Stimulated activated CD8-positive, alpha-beta memory T cell treated with anti-CD3 and anti-CD28 coated beads, Interleukin-4, amount 100 ng/mL, for 4 hours (primary cell): ENCODE measurements at regions not wholly inside any gene's neighbourhood (a gene's known extent, or its start where the extent isn't known, plus 50 kb on each side); places are given as distances from the start of the nearest gene placed in this dataset.

Experiments used
- DNase-seq, 2 donors: peaks; one replicate each; pipeline ENCODE4 v3.0.0-alpha.2; 2020; ENCODE audit warnings: low read depth in 2 of 2, low spot score in 1 of 2

- no peak for DNase-seq
Observed at GRCh38 chr3:152192050-152192449, 76.7 kb upstream of the MBNL1 start.

GRCh38 chr3:152192936-152193672 lies 75.6 kb upstream of the MBNL1 start:
- no peak for DNase-seq

- DNase-seq, result no peak
Observed at GRCh38 chr3:152193673-152194267, 75.0 kb upstream of the MBNL1 start.

GRCh38 chr3:152195206-152195605 lies 73.5 kb upstream of the MBNL1 start:
- no peak for DNase-seq

GRCh38 chr3:152196782-152197181 lies 71.9 kb upstream of the MBNL1 start:
- DNase-seq, result no peak

- DNase-seq, result no peak
Observed at GRCh38 chr3:152197451-152197850, 71.3 kb upstream of the MBNL1 start.

GRCh38 chr3:152197937-152198336 lies 70.8 kb upstream of the MBNL1 start:
- DNase-seq, result no peak

- no peak for DNase-seq
Observed at GRCh38 chr3:152198665-152199064, 70.1 kb upstream of the MBNL1 start.

GRCh38 chr3:152199102-152199840 lies 69.5 kb upstream of the MBNL1 start:
- no peak for DNase-seq

- no peak for DNase-seq
Observed at GRCh38 chr3:152200476-152201420, 68.0 kb upstream of the MBNL1 start.

GRCh38 chr3:152202976-152203626 lies 65.6 kb upstream of the MBNL1 start:
- no peak for DNase-seq

GRCh38 chr3:152203652-152204051 lies 65.1 kb upstream of the MBNL1 start:
- DNase-seq, result no peak

GRCh38 chr3:152204218-152204617 lies 64.5 kb upstream of the MBNL1 start:
- DNase-seq, result no peak

- DNase-seq, result no peak
Observed at GRCh38 chr3:152205097-152205593, 63.6 kb upstream of the MBNL1 start.

- no peak for DNase-seq
Observed at GRCh38 chr3:152206243-152206760, 62.4 kb upstream of the MBNL1 start.

- no peak for DNase-seq
Observed at GRCh38 chr3:152208439-152208838, 60.3 kb upstream of the MBNL1 start.

GRCh38 chr3:152209060-152209459 lies 59.7 kb upstream of the MBNL1 start:
- no peak for DNase-seq

- no peak for DNase-seq
Observed at GRCh38 chr3:152209776-152210175, 59.0 kb upstream of the MBNL1 start.

- no peak for DNase-seq
Observed at GRCh38 chr3:152210697-152211096, 58.0 kb upstream of the MBNL1 start.

- no peak for DNase-seq
Observed at GRCh38 chr3:152211655-152212054, 57.1 kb upstream of the MBNL1 start.
